Parathyroid adenoma (tissue), 2 donors: ENCODE measurements at regions not wholly inside any gene's neighbourhood (a gene's known extent, or its start where the extent isn't known, plus 50 kb on each side); places are given as distances from the start of the nearest gene placed in this dataset.

Experiments
- H2AFZ ChIP-seq: fragments of 300-600 bp; sonication (generic); one replicate; pipeline ENCODE4 v1.7.0; 2017; ENCODE audit warnings: antibody characterized with exemption, mild to moderate bottlenecking
- H3K27ac ChIP-seq: fragments of 300-600 bp; sonication (generic); one replicate; pipeline ENCODE4 v1.7.0; 2017
- H3K27me3 ChIP-seq: fragments of 300-600 bp; sonication (generic); one replicate; pipeline ENCODE4 v1.7.0; 2017; ENCODE audit warnings: low read length; ENCODE audit not compliant: control insufficient read depth, insufficient read depth
- H3K36me3 ChIP-seq: fragments of 300-600 bp; sonication (generic); one replicate; pipeline ENCODE4 v1.7.0; 2017; ENCODE audit warnings: low read length; ENCODE audit not compliant: control insufficient read depth, insufficient read depth
- H3K4me1 ChIP-seq: fragments of 300-600 bp; sonication (generic); one replicate; pipeline ENCODE4 v1.7.0; 2017; ENCODE audit warnings: control low read depth
- H3K4me2 ChIP-seq: fragments of 300-600 bp; sonication (generic); one replicate; pipeline ENCODE4 v1.7.0; 2017; ENCODE audit warnings: low read length
- H3K4me3 ChIP-seq: fragments of 300-600 bp; sonication (generic); one replicate; pipeline ENCODE4 v1.7.0; 2017; ENCODE audit warnings: low read depth, low read length
- H3K79me2 ChIP-seq: fragments of 300-600 bp; sonication (generic); one replicate; pipeline ENCODE4 v1.7.0; 2017; ENCODE audit warnings: control low read depth
- H3K9ac ChIP-seq: fragments of 300-600 bp; sonication (generic); one replicate; pipeline ENCODE4 v1.7.0; 2017; ENCODE audit warnings: mild to moderate bottlenecking
- H3K9me3 ChIP-seq: fragments of 300-600 bp; sonication (generic); one replicate; pipeline ENCODE4 v1.7.0; 2017; ENCODE audit warnings: low read length; ENCODE audit not compliant: control insufficient read depth
- TF ChIP-seq, protein P1 (sequence below): fragments of 300-600 bp; sonication (generic); IDR thresholded peaks from one replicate; pipeline ENCODE4 v1.7.0; 2017; ENCODE audit warnings: antibody characterized with exemption, mild to moderate bottlenecking
- donor health status: primary hyperparathyroidism.

DNA sequence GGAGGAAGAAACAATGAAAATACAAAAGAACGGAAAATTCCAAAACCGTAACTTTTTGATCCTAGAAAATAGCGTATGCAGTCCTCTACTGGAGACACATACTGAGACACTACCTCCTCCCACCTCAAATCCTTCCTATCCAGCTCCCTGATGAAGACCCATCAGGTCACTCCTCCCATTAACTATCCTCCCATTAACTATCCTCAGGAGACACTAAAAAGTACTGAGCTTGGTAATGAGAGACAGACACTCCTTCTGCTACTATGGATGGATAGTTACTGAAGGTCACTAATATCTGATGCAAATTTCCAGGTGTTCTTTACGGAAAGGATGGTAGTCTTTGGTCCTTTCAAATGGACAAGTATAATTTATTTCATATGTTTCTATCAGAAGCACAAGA, 237.5 kb upstream of the BLID start:
- H3K4me2 ChIP-seq = no peak overlapping the region
- H3K79me2 ChIP-seq = no peaks in the 10 kb centered on the region
- H3K4me3 ChIP-seq = no peak overlapping the region
- H3K9me3 ChIP-seq = no peaks in the 10 kb centered on the region
- no peak overlapping the region for H3K27ac ChIP-seq
- H3K36me3 ChIP-seq = no peaks in the 10 kb centered on the region
- no peak overlapping the region for H2AFZ ChIP-seq
- no peaks in the 10 kb centered on the region for H3K27me3 ChIP-seq
- TF ChIP-seq, protein P1, sequence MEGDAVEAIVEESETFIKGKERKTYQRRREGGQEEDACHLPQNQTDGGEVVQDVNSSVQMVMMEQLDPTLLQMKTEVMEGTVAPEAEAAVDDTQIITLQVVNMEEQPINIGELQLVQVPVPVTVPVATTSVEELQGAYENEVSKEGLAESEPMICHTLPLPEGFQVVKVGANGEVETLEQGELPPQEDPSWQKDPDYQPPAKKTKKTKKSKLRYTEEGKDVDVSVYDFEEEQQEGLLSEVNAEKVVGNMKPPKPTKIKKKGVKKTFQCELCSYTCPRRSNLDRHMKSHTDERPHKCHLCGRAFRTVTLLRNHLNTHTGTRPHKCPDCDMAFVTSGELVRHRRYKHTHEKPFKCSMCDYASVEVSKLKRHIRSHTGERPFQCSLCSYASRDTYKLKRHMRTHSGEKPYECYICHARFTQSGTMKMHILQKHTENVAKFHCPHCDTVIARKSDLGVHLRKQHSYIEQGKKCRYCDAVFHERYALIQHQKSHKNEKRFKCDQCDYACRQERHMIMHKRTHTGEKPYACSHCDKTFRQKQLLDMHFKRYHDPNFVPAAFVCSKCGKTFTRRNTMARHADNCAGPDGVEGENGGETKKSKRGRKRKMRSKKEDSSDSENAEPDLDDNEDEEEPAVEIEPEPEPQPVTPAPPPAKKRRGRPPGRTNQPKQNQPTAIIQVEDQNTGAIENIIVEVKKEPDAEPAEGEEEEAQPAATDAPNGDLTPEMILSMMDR = no peak
- H3K4me1 ChIP-seq = no peaks in the 10 kb centered on the region
- H3K9ac ChIP-seq = no peak overlapping the region

DNA sequence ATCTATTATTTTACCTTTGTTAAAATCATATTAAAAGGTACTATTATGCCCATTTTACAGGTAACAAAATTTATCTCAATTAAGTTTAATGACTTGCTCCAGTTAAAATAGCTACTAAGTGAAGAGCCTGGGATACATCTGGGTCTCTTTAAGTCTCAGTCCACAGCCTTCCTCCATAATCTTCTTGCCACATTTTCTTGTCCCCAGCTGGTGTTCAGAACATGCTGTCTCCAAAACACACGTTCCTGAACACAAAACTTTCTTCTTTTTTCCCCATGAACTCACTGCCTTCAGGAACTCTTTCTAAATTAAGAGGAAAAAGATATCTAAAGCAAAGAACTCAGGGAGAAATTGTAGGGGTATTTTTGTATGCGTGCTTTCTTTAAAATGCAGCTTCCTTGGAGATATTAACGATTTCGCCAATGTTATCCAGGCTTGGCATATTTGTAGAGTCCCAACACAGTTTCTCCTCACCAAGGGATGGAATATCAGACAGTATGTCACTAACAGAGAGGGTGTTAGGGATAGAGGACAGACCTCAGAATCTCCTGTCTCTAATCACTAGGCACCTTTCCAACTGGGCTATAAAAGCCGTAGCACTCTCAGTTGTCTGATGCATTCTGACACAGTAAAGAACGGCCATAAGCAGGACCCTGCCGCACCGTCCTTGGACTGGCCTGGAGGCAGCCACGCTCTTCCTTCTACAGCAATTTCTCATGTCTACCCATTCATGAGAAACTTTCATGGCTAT, 232.8 kb upstream of the BLID start:
- no peaks in the 10 kb centered on the region for H3K4me1 ChIP-seq
- TF ChIP-seq, protein P1 = no peak
- H3K4me3 ChIP-seq = no peak overlapping the region
- H3K27ac ChIP-seq = no peak overlapping the region
- no peaks in the 10 kb centered on the region for H3K27me3 ChIP-seq
- no peaks in the 10 kb centered on the region for H3K9me3 ChIP-seq
- H3K4me2 ChIP-seq = no peak overlapping the region
- H3K9ac ChIP-seq = no peak overlapping the region
- H3K36me3 ChIP-seq = no peaks in the 10 kb centered on the region
- H2AFZ ChIP-seq = no peak overlapping the region
- H3K79me2 ChIP-seq = no peaks in the 10 kb centered on the region

DNA sequence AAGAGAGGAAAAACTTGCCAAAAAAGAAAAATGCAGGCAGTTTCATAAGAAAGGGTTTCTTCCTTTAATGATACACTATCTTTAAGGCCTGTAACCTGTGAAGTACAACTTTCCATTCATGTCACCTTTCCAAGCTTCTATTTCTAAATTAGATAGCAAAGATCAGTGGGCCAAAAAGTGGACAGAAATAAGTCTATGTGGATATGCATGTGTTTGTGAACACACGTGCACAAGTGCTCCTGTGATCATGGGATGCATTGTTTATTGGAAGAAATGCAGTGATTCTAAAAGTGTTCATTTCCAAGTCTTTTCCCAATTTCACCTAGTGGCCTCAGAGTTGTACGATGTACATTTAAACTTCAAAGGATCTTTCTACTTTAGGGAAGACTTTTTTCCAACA, 230.0 kb upstream of the BLID start:
- no peak overlapping the region for H3K4me3 ChIP-seq
- no peaks in the 10 kb centered on the region for H3K9me3 ChIP-seq
- H3K27me3 ChIP-seq = no peaks in the 10 kb centered on the region
- no peak overlapping the region for H2AFZ ChIP-seq
- H3K79me2 ChIP-seq = no peaks in the 10 kb centered on the region
- TF ChIP-seq, protein P1 = no peak
- H3K27ac ChIP-seq = no peak overlapping the region
- H3K36me3 ChIP-seq = no peaks in the 10 kb centered on the region
- no peaks in the 10 kb centered on the region for H3K4me1 ChIP-seq
- no peak overlapping the region for H3K9ac ChIP-seq
- no peak overlapping the region for H3K4me2 ChIP-seq

DNA sequence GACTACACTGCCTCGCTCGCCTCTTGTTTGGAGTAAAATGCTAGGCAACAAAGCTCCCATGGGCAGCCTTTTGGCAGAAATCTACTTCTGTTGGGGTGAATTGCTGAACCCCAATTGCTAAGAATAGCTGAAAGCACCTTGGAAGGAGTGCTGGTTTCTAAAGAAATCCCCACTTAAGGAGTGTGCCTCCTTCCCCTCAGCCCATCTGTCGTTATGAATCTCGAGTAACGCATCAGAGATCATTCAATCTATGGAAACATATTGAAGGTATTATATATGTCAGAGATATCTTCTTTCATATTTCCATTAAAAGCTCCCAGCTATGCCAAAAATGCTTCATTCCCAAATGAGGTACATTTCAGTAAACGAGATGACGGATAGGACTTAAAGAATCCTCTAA, 229.6 kb upstream of the BLID start:
- H3K36me3 ChIP-seq = no peaks in the 10 kb centered on the region
- H3K9me3 ChIP-seq = no peaks in the 10 kb centered on the region
- no peak overlapping the region for H3K9ac ChIP-seq
- H3K4me2 ChIP-seq = no peak overlapping the region
- H3K27me3 ChIP-seq = no peaks in the 10 kb centered on the region
- no peak overlapping the region for H2AFZ ChIP-seq
- no peak overlapping the region for H3K4me3 ChIP-seq
- no peak overlapping the region for H3K27ac ChIP-seq
- TF ChIP-seq, protein P1 = no peak
- no peaks in the 10 kb centered on the region for H3K79me2 ChIP-seq
- no peaks in the 10 kb centered on the region for H3K4me1 ChIP-seq

DNA sequence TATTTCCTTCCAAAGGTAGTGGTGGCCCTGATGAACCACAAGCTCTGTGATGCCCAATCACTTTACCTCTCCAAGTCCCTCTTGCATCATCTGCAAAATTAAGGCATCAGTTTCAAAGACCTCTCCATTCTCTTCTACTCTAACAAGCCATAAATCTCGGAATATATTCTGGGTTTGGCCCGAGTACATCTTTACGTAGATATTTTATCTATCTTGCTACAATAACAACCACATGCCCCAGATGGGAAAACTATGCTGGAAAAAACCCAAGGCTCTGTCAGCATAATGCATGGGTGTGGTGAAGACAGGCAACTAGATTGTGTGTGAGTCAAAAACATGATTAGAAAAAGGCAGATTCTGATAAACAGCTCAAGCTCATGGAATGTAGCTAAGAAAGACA, 228.2 kb upstream of the BLID start:
- no peaks in the 10 kb centered on the region for H3K9me3 ChIP-seq
- H3K27ac ChIP-seq = no peak overlapping the region
- no peak overlapping the region for H3K4me2 ChIP-seq
- no peaks in the 10 kb centered on the region for H3K36me3 ChIP-seq
- no peak overlapping the region for H3K4me3 ChIP-seq
- H2AFZ ChIP-seq = no peak overlapping the region
- H3K27me3 ChIP-seq = no peaks in the 10 kb centered on the region
- H3K79me2 ChIP-seq = no peaks in the 10 kb centered on the region
- H3K9ac ChIP-seq = no peak overlapping the region
- TF ChIP-seq, protein P1 = no peak
- H3K4me1 ChIP-seq = no peaks in the 10 kb centered on the region
